Parathyroid adenoma (tissue), 2 donors: ENCODE measurements at regions not wholly inside any gene's neighbourhood (a gene's known extent, or its start where the extent isn't known, plus 50 kb on each side); places are given as distances from the start of the nearest gene placed in this dataset.

Source experiments
- H2AFZ ChIP-seq: fragments of 300-600 bp; sonication (generic); one replicate; pipeline ENCODE4 v1.7.0; 2017; ENCODE audit warnings: antibody characterized with exemption, mild to moderate bottlenecking
- H3K27ac ChIP-seq: fragments of 300-600 bp; sonication (generic); one replicate; pipeline ENCODE4 v1.7.0; 2017
- H3K27me3 ChIP-seq: fragments of 300-600 bp; sonication (generic); one replicate; pipeline ENCODE4 v1.7.0; 2017; ENCODE audit warnings: low read length; ENCODE audit not compliant: control insufficient read depth, insufficient read depth
- H3K36me3 ChIP-seq: fragments of 300-600 bp; sonication (generic); one replicate; pipeline ENCODE4 v1.7.0; 2017; ENCODE audit warnings: low read length; ENCODE audit not compliant: control insufficient read depth, insufficient read depth
- H3K4me1 ChIP-seq: fragments of 300-600 bp; sonication (generic); one replicate; pipeline ENCODE4 v1.7.0; 2017; ENCODE audit warnings: control low read depth
- H3K4me2 ChIP-seq: fragments of 300-600 bp; sonication (generic); one replicate; pipeline ENCODE4 v1.7.0; 2017; ENCODE audit warnings: low read length
- H3K4me3 ChIP-seq: fragments of 300-600 bp; sonication (generic); one replicate; pipeline ENCODE4 v1.7.0; 2017; ENCODE audit warnings: low read depth, low read length
- H3K79me2 ChIP-seq: fragments of 300-600 bp; sonication (generic); one replicate; pipeline ENCODE4 v1.7.0; 2017; ENCODE audit warnings: control low read depth
- H3K9ac ChIP-seq: fragments of 300-600 bp; sonication (generic); one replicate; pipeline ENCODE4 v1.7.0; 2017; ENCODE audit warnings: mild to moderate bottlenecking
- H3K9me3 ChIP-seq: fragments of 300-600 bp; sonication (generic); one replicate; pipeline ENCODE4 v1.7.0; 2017; ENCODE audit warnings: low read length; ENCODE audit not compliant: control insufficient read depth
- CTCF ChIP-seq: fragments of 300-600 bp; sonication (generic); IDR thresholded peaks from one replicate; pipeline ENCODE4 v1.7.0; 2017; ENCODE audit warnings: antibody characterized with exemption, mild to moderate bottlenecking
- donor health status: primary hyperparathyroidism.

GRCh38 chr9:12993466-12993865, 218.6 kb downstream of the LURAP1L start:
- H3K4me1 ChIP-seq, result no peaks in the 10 kb centered on the region
- H3K27me3 ChIP-seq, result no peaks in the 10 kb centered on the region
- H3K79me2 ChIP-seq, result no peaks in the 10 kb centered on the region
- TF ChIP-seq CTCF, result no peak
- H2AFZ ChIP-seq, result no peak overlapping the region
- no peak overlapping the region for H3K27ac ChIP-seq
- H3K9ac ChIP-seq, result no peak overlapping the region
- H3K36me3 ChIP-seq, result no peaks in the 10 kb centered on the region
- H3K9me3 ChIP-seq, result no peaks in the 10 kb centered on the region
- no peak overlapping the region for H3K4me3 ChIP-seq
- no peak overlapping the region for H3K4me2 ChIP-seq

- H3K4me1 ChIP-seq, result no peaks in the 10 kb centered on the region
- H3K4me3 ChIP-seq, result no peak overlapping the region
- no peak overlapping the region for H2AFZ ChIP-seq
- no peak overlapping the region for H3K4me2 ChIP-seq
- H3K27me3 ChIP-seq, result no peaks in the 10 kb centered on the region
- no peak overlapping the region for H3K9ac ChIP-seq
- H3K9me3 ChIP-seq, result no peaks in the 10 kb centered on the region
- no peaks in the 10 kb centered on the region for H3K79me2 ChIP-seq
- H3K36me3 ChIP-seq, result no peaks in the 10 kb centered on the region
- H3K27ac ChIP-seq, result no peak overlapping the region
- no peak for TF ChIP-seq CTCF
Measured at GRCh38 chr9:12997009-12997408, 222.2 kb downstream of the LURAP1L start.

GRCh38 chr9:13001989-13002580, 227.3 kb downstream of the LURAP1L start:
- Histone ChIP-seq H3K9ac (no peak overlapping the region), H3K27ac (no peak overlapping the region), H3K4me3 (no peak overlapping the region), H3K27me3 (no peaks in the 10 kb centered on the region), H3K9me3 (no peaks in the 10 kb centered on the region), H2AFZ (no peak overlapping the region), H3K36me3 (no peaks in the 10 kb centered on the region), H3K4me1 (no peaks in the 10 kb centered on the region), H3K4me2 (no peak overlapping the region), H3K79me2 (no peaks in the 10 kb centered on the region)
- no peak for TF ChIP-seq CTCF

GRCh38 chr9:13002740-13003139, 227.9 kb downstream of the LURAP1L start:
- H3K9ac ChIP-seq, result no peak overlapping the region
- no peaks in the 10 kb centered on the region for H3K4me1 ChIP-seq
- H3K4me3 ChIP-seq, result no peak overlapping the region
- no peak overlapping the region for H3K4me2 ChIP-seq
- no peaks in the 10 kb centered on the region for H3K9me3 ChIP-seq
- no peak overlapping the region for H3K27ac ChIP-seq
- no peaks in the 10 kb centered on the region for H3K27me3 ChIP-seq
- no peaks in the 10 kb centered on the region for H3K36me3 ChIP-seq
- H2AFZ ChIP-seq, result no peak overlapping the region
- no peaks in the 10 kb centered on the region for H3K79me2 ChIP-seq
- no peak for TF ChIP-seq CTCF

- Histone ChIP-seq H3K4me2 (no peak overlapping the region), H3K27ac (no peak overlapping the region)
- TF ChIP-seq CTCF, result no peak
Measured at GRCh38 chr9:13009871-13010270, 235.1 kb downstream of the LURAP1L start.

More at GRCh38 chr9:13009871-13010270, 235.1 kb downstream of the LURAP1L start:
- Histone ChIP-seq H3K9ac (no peak overlapping the region), H3K4me1 (no peaks in the 10 kb centered on the region), H3K27me3 (no peaks in the 10 kb centered on the region), H3K9me3 (no peaks in the 10 kb centered on the region), H2AFZ (no peak overlapping the region), H3K79me2 (no peaks in the 10 kb centered on the region), H3K4me3 (no peak overlapping the region), H3K36me3 (no peaks in the 10 kb centered on the region)
